B cell (primary cell): ENCODE measurements at regions not wholly inside any gene's neighbourhood (a gene's known extent, or its start where the extent isn't known, plus 50 kb on each side); places are given as distances from the start of the nearest gene placed in this dataset.

Experiments used
- EZH2 ChIP-seq: IDR thresholded peaks from 2 replicates; pipeline ENCODE4 v1.6.1; 2012; ENCODE audit warnings: borderline replicate concordance, low read depth, mild to moderate bottlenecking, moderate library complexity, low read length; ENCODE audit not compliant: insufficient read depth, poor library complexity, severe bottlenecking
- TF ChIP-seq, protein P1 (sequence below): fragments of 200-600 bp; IDR thresholded peaks from one replicate; pipeline ENCODE4 v1.8.0; 2022; ENCODE audit warnings: antibody characterized with exemption, mild to moderate bottlenecking

DNA sequence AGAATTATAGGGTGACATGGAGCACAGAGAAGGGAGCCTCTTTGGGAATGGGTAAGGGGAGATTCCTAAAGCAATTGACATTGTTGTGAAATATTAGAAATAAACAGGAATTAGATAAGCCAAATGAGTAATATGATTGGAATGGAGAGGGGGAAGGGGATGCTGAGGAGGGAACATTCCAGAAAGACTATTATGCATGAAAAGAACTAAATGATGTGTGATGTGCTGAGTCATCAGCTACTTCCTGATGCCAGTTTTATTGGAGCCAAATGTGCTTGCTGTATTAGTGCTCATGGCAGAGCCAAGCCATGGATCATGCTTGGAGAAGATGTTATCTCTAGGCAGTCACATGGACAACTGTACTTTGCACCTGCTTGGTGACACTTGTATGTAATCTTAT, 189.0 kb upstream of the HCCS start:
- TF ChIP-seq, protein P1, sequence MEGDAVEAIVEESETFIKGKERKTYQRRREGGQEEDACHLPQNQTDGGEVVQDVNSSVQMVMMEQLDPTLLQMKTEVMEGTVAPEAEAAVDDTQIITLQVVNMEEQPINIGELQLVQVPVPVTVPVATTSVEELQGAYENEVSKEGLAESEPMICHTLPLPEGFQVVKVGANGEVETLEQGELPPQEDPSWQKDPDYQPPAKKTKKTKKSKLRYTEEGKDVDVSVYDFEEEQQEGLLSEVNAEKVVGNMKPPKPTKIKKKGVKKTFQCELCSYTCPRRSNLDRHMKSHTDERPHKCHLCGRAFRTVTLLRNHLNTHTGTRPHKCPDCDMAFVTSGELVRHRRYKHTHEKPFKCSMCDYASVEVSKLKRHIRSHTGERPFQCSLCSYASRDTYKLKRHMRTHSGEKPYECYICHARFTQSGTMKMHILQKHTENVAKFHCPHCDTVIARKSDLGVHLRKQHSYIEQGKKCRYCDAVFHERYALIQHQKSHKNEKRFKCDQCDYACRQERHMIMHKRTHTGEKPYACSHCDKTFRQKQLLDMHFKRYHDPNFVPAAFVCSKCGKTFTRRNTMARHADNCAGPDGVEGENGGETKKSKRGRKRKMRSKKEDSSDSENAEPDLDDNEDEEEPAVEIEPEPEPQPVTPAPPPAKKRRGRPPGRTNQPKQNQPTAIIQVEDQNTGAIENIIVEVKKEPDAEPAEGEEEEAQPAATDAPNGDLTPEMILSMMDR = no peak
- no peak for TF ChIP-seq EZH2
